Hepatocyte (in vitro differentiated cells): ENCODE measurements at regions not wholly inside any gene's neighbourhood (a gene's known extent, or its start where the extent isn't known, plus 50 kb on each side); places are given as distances from the start of the nearest gene placed in this dataset.

ENCODE experiments used
- CTCF ChIP-seq: fragments of 200-600 bp; sonication (generic); IDR thresholded peaks from 2 replicates; pipeline ENCODE4 v1.5.1; 2016; ENCODE audit warnings: antibody characterized with exemption, mild to moderate bottlenecking; ENCODE audit not compliant: poor library complexity
- EZH2phosphoT487 ChIP-seq: fragments of 200-600 bp; sonication (generic); IDR thresholded peaks from one replicate; pipeline ENCODE4 v1.6.1; 2018; ENCODE audit warnings: antibody characterized with exemption, mild to moderate bottlenecking, low read depth, moderate library complexity; ENCODE audit not compliant: unreplicated experiment, severe bottlenecking

GRCh38 chr5:79872291-79872690 is 118.8 kb downstream of the MTX3 start:
- no peak for TF ChIP-seq CTCF
- no peak for TF ChIP-seq EZH2phosphoT487
